Liver (tissue), 8 donors: ENCODE measurements at regions not wholly inside any gene's neighbourhood (a gene's known extent, or its start where the extent isn't known, plus 50 kb on each side); places are given as distances from the start of the nearest gene placed in this dataset.

Source experiments
- DNase-seq: peaks from one replicate; pipeline ENCODE4 v3.0.0-alpha.2; 2017; ENCODE audit warnings: low spot score
- H3K27ac ChIP-seq, 2 donors: one replicate each; pipeline ENCODE4 v1.7.0; 2013; ENCODE audit warnings: inconsistent platforms in 2 of 2, low read length in 2 of 2, control low read depth in 1 of 2, low read depth in 1 of 2, mild to moderate bottlenecking in 1 of 2
- H3K27me3 ChIP-seq, 4 donors: one replicate each; pipeline versions ENCODE4 v1.6.1 to v1.7.0; 2013; ENCODE audit warnings: low read length in 3 of 4, inconsistent platforms in 1 of 4, mild to moderate bottlenecking in 1 of 4, moderate library complexity in 1 of 4; ENCODE audit not compliant: control insufficient read depth in 4 of 4, insufficient read depth in 4 of 4
- H3K36me3 ChIP-seq, 4 donors: one replicate each; pipeline versions ENCODE4 v1.6.1 to v1.7.0; 2013; ENCODE audit warnings: low read length in 3 of 4, mild to moderate bottlenecking in 3 of 4, low read depth in 1 of 4, moderate library complexity in 1 of 4; ENCODE audit not compliant: control insufficient read depth in 4 of 4, insufficient read depth in 3 of 4
- H3K4me1 ChIP-seq, 4 donors: one replicate each; pipeline versions ENCODE4 v1.6.1 to v1.7.0; 2013; ENCODE audit warnings: low read length in 3 of 4, mild to moderate bottlenecking in 3 of 4, moderate library complexity in 1 of 4; ENCODE audit not compliant: control insufficient read depth in 4 of 4, insufficient read depth in 4 of 4
- H3K4me3 ChIP-seq, 3 donors: one replicate each; pipeline versions ENCODE4 v1.6.1 to v1.7.0; 2013; ENCODE audit warnings: low read length in 3 of 3, control low read depth in 1 of 3, low read depth in 1 of 3, mild to moderate bottlenecking in 1 of 3
- H3K9ac ChIP-seq, 2 donors: one replicate each; pipeline ENCODE4 v1.7.0; 2013; ENCODE audit warnings: low read length in 2 of 2, mild to moderate bottlenecking in 2 of 2, moderate library complexity in 2 of 2, control low read depth in 1 of 2, low read depth in 1 of 2
- H3K9me3 ChIP-seq, 4 donors: one replicate each; pipeline versions ENCODE4 v1.6.1 to v1.7.0; 2013; ENCODE audit warnings: low read length in 3 of 4; ENCODE audit not compliant: control insufficient read depth in 4 of 4
- CTCF ChIP-seq: fragments of 150-350 bp; IDR thresholded peaks from 2 replicates; pipeline ENCODE4 v1.5.1; 2017; ENCODE audit warnings: improper control_type of control experiment, low read depth, low read length; ENCODE audit not compliant: missing input control
- EGR1 ChIP-seq, 2 donors: IDR thresholded peaks; 2 replicates each; pipeline ENCODE4 v1.6.1; 2016 to 2018; ENCODE audit warnings: antibody characterized with exemption in 2 of 2, low read depth in 2 of 2
- FOXA1 ChIP-seq: IDR thresholded peaks from 2 replicates; pipeline ENCODE4 v1.6.1; 2016; ENCODE audit warnings: antibody characterized with exemption
- FOXA2 ChIP-seq: IDR thresholded peaks from 2 replicates; pipeline ENCODE4 v1.6.1; 2016; ENCODE audit warnings: antibody characterized with exemption
- GABPA ChIP-seq, 2 donors: IDR thresholded peaks in 1 of 2; conservative IDR thresholded peaks in 1 of 2; 2 replicates each; pipeline ENCODE4 v1.6.1; 2016; ENCODE audit warnings: antibody characterized with exemption in 2 of 2, mild to moderate bottlenecking in 1 of 2, moderate library complexity in 1 of 2
- HNF4A ChIP-seq, 2 donors: conservative IDR thresholded peaks; 2 replicates each; pipeline ENCODE4 v1.6.1; 2016; ENCODE audit warnings: antibody characterized with exemption in 2 of 2, mild to moderate bottlenecking in 2 of 2
- HNF4G ChIP-seq: IDR thresholded peaks from 2 replicates; pipeline ENCODE4 v1.6.1; 2016; ENCODE audit warnings: antibody characterized with exemption
- JUND ChIP-seq, 2 donors: IDR thresholded peaks; 2 replicates each; pipeline ENCODE4 v1.6.1; 2016; ENCODE audit warnings: antibody characterized with exemption in 2 of 2
- NR2F2 ChIP-seq: IDR thresholded peaks from 2 replicates; pipeline ENCODE4 v1.6.1; 2016; ENCODE audit warnings: antibody characterized with exemption
- RAD21 ChIP-seq, 2 donors: IDR thresholded peaks; 2 replicates each; pipeline ENCODE4 v1.6.1; 2016; ENCODE audit warnings: antibody characterized with exemption in 2 of 2, mild to moderate bottlenecking in 2 of 2
- RXRA ChIP-seq, 2 donors: IDR thresholded peaks; 2 replicates each; pipeline ENCODE4 v1.6.1; 2017 to 2018; ENCODE audit warnings: antibody characterized with exemption in 2 of 2, mild to moderate bottlenecking in 1 of 2
- SP1 ChIP-seq: IDR thresholded peaks from 2 replicates; pipeline ENCODE4 v1.6.1; 2018; ENCODE audit warnings: antibody characterized with exemption, mild to moderate bottlenecking
- TAF1 ChIP-seq: conservative IDR thresholded peaks from 2 replicates; pipeline ENCODE4 v1.6.1; 2016; ENCODE audit warnings: antibody characterized with exemption, mild to moderate bottlenecking
- YY1 ChIP-seq: IDR thresholded peaks from 2 replicates; pipeline ENCODE4 v1.6.1; 2016; ENCODE audit warnings: antibody characterized with exemption, mild to moderate bottlenecking
- WGBS: extraction: QIAGEN DNeasy Blood & Tissue Kit; methylation state at CpG from one replicate; pipeline ENCODE4 v1.1.7; 2013; 5-methylcytosine and 5-hydroxymethylcytosine counted together
- TF ChIP-seq, protein P1 (sequence below): IDR thresholded peaks from 2 replicates; pipeline ENCODE4 v1.6.1; 2016; ENCODE audit warnings: antibody characterized with exemption
- TF ChIP-seq, protein P2 (sequence below): IDR thresholded peaks from 2 replicates; pipeline ENCODE4 v1.6.1; 2016; ENCODE audit warnings: antibody characterized with exemption
- TF ChIP-seq, protein P3 (sequence below): IDR thresholded peaks from 2 replicates; pipeline ENCODE4 v1.6.1; 2016; ENCODE audit warnings: antibody characterized with exemption
- TF ChIP-seq, protein P4 (sequence below): IDR thresholded peaks from 2 replicates; pipeline ENCODE4 v1.6.1; 2016; ENCODE audit warnings: antibody characterized with exemption, mild to moderate bottlenecking
- donor health status: healthy.
- donor health status: healthy.
- donor health status: healthy.
- donor health status: healthy.
- donor health status: healthy.

GRCh38 chr1:234978397-234979295, 150.0 kb downstream of the TOMM20 start:
- TF ChIP-seq RAD21 (IDR thresholded peaks at IDR 0.05) (peak; percentile 72 to 74), FOXA2 (peak; percentile 97), NR2F2 (peak; percentile 94), HNF4G (peak; percentile 100), CTCF (no peak), HNF4A (conservative IDR thresholded peaks at IDR 0.05) (peak; percentile 100), JUND (IDR thresholded peaks at IDR 0.05) (peak; percentile 91 to 96), EGR1 (IDR thresholded peaks at IDR 0.05; ENCODE audit: low read depth in 2 of 2) (peak; percentile 40 to 81), RXRA (IDR thresholded peaks at IDR 0.05) (peak; percentile 96 to 99), TAF1 (no peak), SP1 (peak; percentile 100), GABPA (IDR thresholded peaks at IDR 0.05 in 1 of 2, conservative IDR thresholded peaks at IDR 0.05 in 1 of 2) (peak in 1 of 2 donors; percentile 55), FOXA1 (peak; percentile 80), YY1 (peak; percentile 86)
- TF ChIP-seq, protein P1, sequence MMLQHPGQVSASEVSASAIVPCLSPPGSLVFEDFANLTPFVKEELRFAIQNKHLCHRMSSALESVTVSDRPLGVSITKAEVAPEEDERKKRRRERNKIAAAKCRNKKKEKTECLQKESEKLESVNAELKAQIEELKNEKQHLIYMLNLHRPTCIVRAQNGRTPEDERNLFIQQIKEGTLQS = peak; percentile 93
- TF ChIP-seq, protein P2, sequence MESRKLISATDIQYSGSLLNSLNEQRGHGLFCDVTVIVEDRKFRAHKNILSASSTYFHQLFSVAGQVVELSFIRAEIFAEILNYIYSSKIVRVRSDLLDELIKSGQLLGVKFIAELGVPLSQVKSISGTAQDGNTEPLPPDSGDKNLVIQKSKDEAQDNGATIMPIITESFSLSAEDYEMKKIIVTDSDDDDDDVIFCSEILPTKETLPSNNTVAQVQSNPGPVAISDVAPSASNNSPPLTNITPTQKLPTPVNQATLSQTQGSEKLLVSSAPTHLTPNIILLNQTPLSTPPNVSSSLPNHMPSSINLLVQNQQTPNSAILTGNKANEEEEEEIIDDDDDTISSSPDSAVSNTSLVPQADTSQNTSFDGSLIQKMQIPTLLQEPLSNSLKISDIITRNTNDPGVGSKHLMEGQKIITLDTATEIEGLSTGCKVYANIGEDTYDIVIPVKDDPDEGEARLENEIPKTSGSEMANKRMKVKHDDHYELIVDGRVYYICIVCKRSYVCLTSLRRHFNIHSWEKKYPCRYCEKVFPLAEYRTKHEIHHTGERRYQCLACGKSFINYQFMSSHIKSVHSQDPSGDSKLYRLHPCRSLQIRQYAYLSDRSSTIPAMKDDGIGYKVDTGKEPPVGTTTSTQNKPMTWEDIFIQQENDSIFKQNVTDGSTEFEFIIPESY = peak; percentile 96
- TF ChIP-seq, protein P3, sequence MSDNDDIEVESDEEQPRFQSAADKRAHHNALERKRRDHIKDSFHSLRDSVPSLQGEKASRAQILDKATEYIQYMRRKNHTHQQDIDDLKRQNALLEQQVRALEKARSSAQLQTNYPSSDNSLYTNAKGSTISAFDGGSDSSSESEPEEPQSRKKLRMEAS = peak; percentile 98
- TF ChIP-seq, protein P4, sequence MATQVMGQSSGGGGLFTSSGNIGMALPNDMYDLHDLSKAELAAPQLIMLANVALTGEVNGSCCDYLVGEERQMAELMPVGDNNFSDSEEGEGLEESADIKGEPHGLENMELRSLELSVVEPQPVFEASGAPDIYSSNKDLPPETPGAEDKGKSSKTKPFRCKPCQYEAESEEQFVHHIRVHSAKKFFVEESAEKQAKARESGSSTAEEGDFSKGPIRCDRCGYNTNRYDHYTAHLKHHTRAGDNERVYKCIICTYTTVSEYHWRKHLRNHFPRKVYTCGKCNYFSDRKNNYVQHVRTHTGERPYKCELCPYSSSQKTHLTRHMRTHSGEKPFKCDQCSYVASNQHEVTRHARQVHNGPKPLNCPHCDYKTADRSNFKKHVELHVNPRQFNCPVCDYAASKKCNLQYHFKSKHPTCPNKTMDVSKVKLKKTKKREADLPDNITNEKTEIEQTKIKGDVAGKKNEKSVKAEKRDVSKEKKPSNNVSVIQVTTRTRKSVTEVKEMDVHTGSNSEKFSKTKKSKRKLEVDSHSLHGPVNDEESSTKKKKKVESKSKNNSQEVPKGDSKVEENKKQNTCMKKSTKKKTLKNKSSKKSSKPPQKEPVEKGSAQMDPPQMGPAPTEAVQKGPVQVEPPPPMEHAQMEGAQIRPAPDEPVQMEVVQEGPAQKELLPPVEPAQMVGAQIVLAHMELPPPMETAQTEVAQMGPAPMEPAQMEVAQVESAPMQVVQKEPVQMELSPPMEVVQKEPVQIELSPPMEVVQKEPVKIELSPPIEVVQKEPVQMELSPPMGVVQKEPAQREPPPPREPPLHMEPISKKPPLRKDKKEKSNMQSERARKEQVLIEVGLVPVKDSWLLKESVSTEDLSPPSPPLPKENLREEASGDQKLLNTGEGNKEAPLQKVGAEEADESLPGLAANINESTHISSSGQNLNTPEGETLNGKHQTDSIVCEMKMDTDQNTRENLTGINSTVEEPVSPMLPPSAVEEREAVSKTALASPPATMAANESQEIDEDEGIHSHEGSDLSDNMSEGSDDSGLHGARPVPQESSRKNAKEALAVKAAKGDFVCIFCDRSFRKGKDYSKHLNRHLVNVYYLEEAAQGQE = peak; percentile 81
- Histone ChIP-seq H3K27me3 (no peaks in the 10 kb centered on the region), H3K9ac (peak overlapping the region; percentile 48 to 49), H3K4me1 (peaks cover 17 to 57% (median 38%) of the 10 kb centered on the region in 4 donors), H3K27ac (peak overlapping the region; percentile 97 to 99), H3K9me3 (no peaks in the 10 kb centered on the region), H3K4me3 (no peak overlapping the region), H3K36me3 (no peaks in the 10 kb centered on the region)
- 17% methylated on average over 14 of the region's 14 CpGs for WGBS
- DNase-seq = no peak
